Prostate gland (tissue), 2 donors: ENCODE measurements at regions not wholly inside any gene's neighbourhood (a gene's known extent, or its start where the extent isn't known, plus 50 kb on each side); places are given as distances from the start of the nearest gene placed in this dataset.

Experiments used
- POLR2AphosphoS5 ChIP-seq: sonication (generic); formaldehyde crosslinking; IDR thresholded peaks from one replicate; pipeline ENCODE4 v1.6.1; 2017; ENCODE audit warnings: antibody characterized with exemption
- TF ChIP-seq, protein P1 (sequence below), 4 experiments: fragments of 200-600 bp in 2 of 4; fragments of 450-650 bp in 2 of 4; sonication (generic) in 2 of 4; IDR thresholded peaks; 1 replicate in 3 of 4; 2 replicates in 1 of 4; pipeline ENCODE4 v1.5.1; 2016 to 2019; ENCODE audit warnings: antibody characterized with exemption in 4 of 4, mild to moderate bottlenecking in 2 of 4, moderate library complexity in 2 of 4

DNA sequence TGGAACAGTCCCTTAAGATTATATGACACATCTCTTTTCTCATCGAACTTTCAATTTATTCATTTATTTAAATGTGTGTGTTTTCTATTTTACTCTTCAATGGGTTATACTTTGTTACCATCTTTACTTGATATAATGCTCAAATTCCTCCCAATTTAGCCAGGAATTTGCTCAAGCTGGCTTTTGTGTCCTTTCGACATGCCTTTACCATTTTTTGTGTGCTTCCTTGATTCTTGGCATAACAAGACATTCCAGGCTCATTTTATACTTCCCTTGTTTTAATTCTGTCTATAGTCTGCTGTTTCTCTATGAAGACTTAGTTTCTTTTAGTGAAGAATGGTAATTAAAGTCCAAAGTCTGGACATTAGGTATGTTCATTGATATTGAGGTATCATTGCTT lies 315.8 kb downstream of the AEBP2 start:
- TF ChIP-seq, protein P1, sequence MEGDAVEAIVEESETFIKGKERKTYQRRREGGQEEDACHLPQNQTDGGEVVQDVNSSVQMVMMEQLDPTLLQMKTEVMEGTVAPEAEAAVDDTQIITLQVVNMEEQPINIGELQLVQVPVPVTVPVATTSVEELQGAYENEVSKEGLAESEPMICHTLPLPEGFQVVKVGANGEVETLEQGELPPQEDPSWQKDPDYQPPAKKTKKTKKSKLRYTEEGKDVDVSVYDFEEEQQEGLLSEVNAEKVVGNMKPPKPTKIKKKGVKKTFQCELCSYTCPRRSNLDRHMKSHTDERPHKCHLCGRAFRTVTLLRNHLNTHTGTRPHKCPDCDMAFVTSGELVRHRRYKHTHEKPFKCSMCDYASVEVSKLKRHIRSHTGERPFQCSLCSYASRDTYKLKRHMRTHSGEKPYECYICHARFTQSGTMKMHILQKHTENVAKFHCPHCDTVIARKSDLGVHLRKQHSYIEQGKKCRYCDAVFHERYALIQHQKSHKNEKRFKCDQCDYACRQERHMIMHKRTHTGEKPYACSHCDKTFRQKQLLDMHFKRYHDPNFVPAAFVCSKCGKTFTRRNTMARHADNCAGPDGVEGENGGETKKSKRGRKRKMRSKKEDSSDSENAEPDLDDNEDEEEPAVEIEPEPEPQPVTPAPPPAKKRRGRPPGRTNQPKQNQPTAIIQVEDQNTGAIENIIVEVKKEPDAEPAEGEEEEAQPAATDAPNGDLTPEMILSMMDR (IDR thresholded peaks at IDR 0.05), result no peak
- no peak for TF ChIP-seq POLR2AphosphoS5
